ENCODE measurements at regions not wholly inside any gene's neighbourhood (a gene's known extent, or its start where the extent isn't known, plus 50 kb on each side); places are given as distances from the start of the nearest gene placed in this dataset.
A peak's percentile ranks its signal among the peaks of the same experiment; 100 is the strongest.
"Not testable (repeated sequence)": the region's sequence is repeated elsewhere in the genome, so short reads cannot be mapped to it uniquely, and the experiment has no call there.

DNA sequence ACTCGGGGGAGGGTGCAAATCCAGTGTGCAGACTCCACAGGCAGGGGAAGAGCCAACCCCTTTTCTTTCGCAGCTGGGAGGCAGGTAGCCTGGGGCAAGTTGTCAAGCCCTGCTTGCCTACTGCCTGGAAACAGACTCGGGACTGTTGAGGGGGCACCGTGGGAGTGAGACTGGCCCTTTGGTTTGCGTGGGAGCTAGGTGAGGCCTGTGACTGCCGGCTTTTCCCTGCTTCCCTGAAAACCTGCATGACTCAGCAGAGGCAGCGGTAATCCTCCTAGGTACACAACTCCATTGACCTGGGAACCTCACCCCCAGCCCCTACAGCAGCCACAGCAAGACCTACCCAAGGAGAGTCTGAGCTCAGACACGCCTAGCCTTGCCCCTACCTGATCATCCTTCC is 509.5 kb downstream of the DTWD2 start:
- Histone ChIP-seq H3K9ac (ENCODE audit: low read depth, low read length) (no peak overlapping the region), H3K4me1 (ENCODE audit: control insufficient read depth, insufficient read depth, low read length) (no peaks in the 10 kb centered on the region), H3K9me3 (ENCODE audit: control insufficient read depth, insufficient read depth, low read length) (0 out of 2 replicates have a peak, but pooled peaks cover 2% of the 10 kb centered on the region), H3K27me3 (ENCODE audit: control insufficient read depth, insufficient read depth, low read length) (no peaks in the 10 kb centered on the region), H3K36me3 (ENCODE audit: control insufficient read depth, insufficient read depth, low read length) (no peaks in the 10 kb centered on the region), H3K27ac (ENCODE audit: low read depth, low read length) (no peak overlapping the region), H3K4me3 (ENCODE audit: low read depth, low read length) (no peak overlapping the region)

DNA sequence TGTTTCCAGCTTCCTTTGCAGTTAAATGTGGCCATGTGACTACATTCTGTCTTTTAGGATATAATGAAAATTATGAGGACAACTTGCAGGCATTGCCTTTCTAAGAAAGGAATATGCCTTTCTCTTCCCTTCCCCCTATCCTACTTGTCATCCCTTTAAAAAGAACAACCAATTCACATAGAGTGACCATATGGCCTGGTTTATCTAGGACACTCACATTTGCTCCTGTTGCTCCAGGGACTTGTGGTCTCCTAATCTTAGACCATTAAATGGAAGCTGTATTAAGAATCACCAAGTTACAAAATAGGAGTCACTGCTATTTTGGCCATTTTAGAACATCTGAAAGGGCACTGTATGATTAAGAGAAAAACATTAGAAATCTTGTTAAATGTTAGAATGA is 520.3 kb downstream of the DTWD2 start:
- no peaks in the 10 kb centered on the region for H3K9me3 ChIP-seq (ENCODE audit: control insufficient read depth, insufficient read depth, low read length)
- H3K4me1 ChIP-seq (ENCODE audit: control insufficient read depth, insufficient read depth, low read length), result no peaks in the 10 kb centered on the region
- H3K27ac ChIP-seq (ENCODE audit: low read depth, low read length), result no peak overlapping the region
- no peak overlapping the region for H3K9ac ChIP-seq (ENCODE audit: low read depth, low read length)
- H3K27me3 ChIP-seq (ENCODE audit: control insufficient read depth, insufficient read depth, low read length), result no peaks in the 10 kb centered on the region
- H3K36me3 ChIP-seq (ENCODE audit: control insufficient read depth, insufficient read depth, low read length), result no peaks in the 10 kb centered on the region
- H3K4me3 ChIP-seq (ENCODE audit: low read depth, low read length), result no peak overlapping the region

DNA sequence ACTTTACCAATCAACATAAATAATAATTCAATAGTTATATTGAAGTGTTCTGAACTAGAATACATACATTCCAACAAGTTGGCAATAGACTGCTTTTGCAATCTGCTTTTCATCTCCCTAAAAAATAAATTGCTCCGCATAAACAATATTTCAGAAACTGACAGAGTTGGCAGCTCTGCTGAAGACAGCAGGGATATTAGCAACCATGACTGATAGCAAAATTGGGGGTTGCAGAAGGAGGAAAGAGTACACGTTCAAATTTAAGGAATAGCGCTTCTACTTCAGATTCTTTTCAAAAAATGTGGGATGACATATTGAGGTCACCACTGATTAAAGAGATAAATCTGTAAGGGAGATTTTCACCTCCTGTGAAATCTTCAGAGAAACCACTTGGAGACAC is 521.2 kb downstream of the DTWD2 start:
- Histone ChIP-seq H3K9ac (ENCODE audit: low read depth, low read length) (no peak overlapping the region), H3K4me3 (ENCODE audit: low read depth, low read length) (no peak overlapping the region), H3K36me3 (ENCODE audit: control insufficient read depth, insufficient read depth, low read length) (no peaks in the 10 kb centered on the region), H3K27ac (ENCODE audit: low read depth, low read length) (no peak overlapping the region), H3K4me1 (ENCODE audit: control insufficient read depth, insufficient read depth, low read length) (no peaks in the 10 kb centered on the region), H3K9me3 (ENCODE audit: control insufficient read depth, insufficient read depth, low read length) (no peaks in the 10 kb centered on the region), H3K27me3 (ENCODE audit: control insufficient read depth, insufficient read depth, low read length) (no peaks in the 10 kb centered on the region)

DNA sequence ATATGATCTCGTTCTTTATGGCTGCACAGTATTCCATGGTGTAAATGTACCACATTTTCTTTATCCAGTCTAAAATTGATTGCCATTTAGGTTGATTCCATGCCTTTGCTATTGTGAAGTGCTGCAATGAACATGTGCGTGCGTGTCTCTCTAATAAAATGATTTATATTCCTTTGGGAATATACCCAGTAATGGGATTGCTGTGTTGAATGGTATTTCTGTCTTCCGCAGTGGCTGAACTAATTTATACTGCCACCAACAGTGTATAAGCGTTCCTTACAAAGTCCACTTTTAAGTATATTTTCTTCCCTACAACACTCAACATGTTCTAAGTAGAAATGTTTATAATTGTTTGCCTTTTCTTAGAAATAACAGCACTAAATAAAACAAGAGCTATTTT is 521.9 kb downstream of the DTWD2 start:
- Histone ChIP-seq H3K9me3 (ENCODE audit: control insufficient read depth, insufficient read depth, low read length) (no peaks in the 10 kb centered on the region), H3K4me1 (ENCODE audit: control insufficient read depth, insufficient read depth, low read length) (no peaks in the 10 kb centered on the region), H3K27ac (ENCODE audit: low read depth, low read length) (no peak overlapping the region), H3K9ac (ENCODE audit: low read depth, low read length) (no peak overlapping the region), H3K4me3 (ENCODE audit: low read depth, low read length) (no peak overlapping the region), H3K27me3 (ENCODE audit: control insufficient read depth, insufficient read depth, low read length) (no peaks in the 10 kb centered on the region), H3K36me3 (ENCODE audit: control insufficient read depth, insufficient read depth, low read length) (no peaks in the 10 kb centered on the region)

DNA sequence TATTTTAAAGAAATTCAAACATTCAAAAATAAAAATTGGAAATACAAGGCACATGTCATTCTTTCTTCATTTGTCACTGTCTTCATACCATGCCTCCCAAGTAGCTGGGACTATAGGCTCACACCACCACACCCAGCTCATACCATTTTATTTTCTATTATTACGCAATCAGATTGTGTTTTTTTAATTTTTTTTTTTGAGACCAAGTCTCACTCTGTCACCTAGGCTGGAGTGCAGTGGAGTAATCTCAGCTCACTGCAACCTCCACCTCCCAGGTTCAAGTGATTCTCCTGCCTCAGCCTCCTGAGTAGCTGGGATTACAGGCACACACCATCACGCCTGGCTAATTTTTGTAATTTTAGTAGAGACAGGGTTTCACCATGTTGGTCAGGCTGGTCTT is 526.1 kb downstream of the DTWD2 start:
- H3K4me3 ChIP-seq (ENCODE audit: low read depth, low read length); H3K9me3 ChIP-seq (ENCODE audit: control insufficient read depth, insufficient read depth, low read length); H3K27me3 ChIP-seq (ENCODE audit: control insufficient read depth, insufficient read depth, low read length); H3K36me3 ChIP-seq (ENCODE audit: control insufficient read depth, insufficient read depth, low read length); H3K4me1 ChIP-seq (ENCODE audit: control insufficient read depth, insufficient read depth, low read length); H3K27ac ChIP-seq (ENCODE audit: low read depth, low read length); H3K9ac ChIP-seq (ENCODE audit: low read depth, low read length): not testable (repeated sequence)

DNA sequence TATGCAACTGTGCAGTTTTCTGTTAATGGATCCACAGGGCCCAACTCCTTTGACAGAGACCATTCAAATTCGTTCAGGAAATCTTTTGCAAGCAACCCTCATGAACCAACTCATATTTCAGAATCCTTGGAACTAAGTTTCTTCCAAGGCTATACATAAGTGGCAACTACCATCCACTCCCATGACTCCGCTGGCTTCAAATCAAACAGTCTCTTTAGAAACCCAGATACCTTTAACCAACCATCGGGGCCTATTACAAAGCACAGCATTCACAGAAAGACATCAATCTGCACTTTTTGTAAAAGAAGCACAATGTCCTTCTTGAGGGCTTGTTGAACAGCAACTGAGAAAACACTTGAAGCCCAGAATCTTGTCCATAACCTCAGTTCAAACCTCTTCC is 526.9 kb downstream of the DTWD2 start:
- no peaks in the 10 kb centered on the region for H3K9me3 ChIP-seq (ENCODE audit: control insufficient read depth, insufficient read depth, low read length)
- no peaks in the 10 kb centered on the region for H3K27me3 ChIP-seq (ENCODE audit: control insufficient read depth, insufficient read depth, low read length)
- no peaks in the 10 kb centered on the region for H3K4me1 ChIP-seq (ENCODE audit: control insufficient read depth, insufficient read depth, low read length)
- no peak overlapping the region for H3K4me3 ChIP-seq (ENCODE audit: low read depth, low read length)
- H3K36me3 ChIP-seq (ENCODE audit: control insufficient read depth, insufficient read depth, low read length), result no peaks in the 10 kb centered on the region
- no peak overlapping the region for H3K9ac ChIP-seq (ENCODE audit: low read depth, low read length)
- no peak overlapping the region for H3K27ac ChIP-seq (ENCODE audit: low read depth, low read length)

DNA sequence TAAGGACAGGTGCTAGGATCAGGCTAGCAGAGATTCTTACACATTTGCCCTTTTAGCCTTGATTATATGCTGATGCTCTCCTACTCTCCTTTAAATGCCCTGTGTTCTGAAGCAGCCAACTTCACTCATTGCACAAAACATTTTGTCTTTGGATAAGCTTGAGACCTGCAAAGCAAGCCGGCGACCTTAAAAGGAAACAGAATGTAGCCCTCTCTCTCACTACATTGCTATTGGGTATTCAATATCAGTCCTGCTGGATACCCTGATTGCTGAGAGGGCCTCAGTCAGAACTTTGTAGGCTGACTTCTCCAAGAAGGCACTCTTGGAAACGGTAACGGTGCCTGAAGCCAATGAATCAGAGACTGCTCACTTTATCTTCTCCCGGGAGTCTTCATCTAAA is 528.9 kb downstream of the DTWD2 start:
- H3K36me3 ChIP-seq (ENCODE audit: control insufficient read depth, insufficient read depth, low read length), result no peaks in the 10 kb centered on the region
- H3K9me3 ChIP-seq (ENCODE audit: control insufficient read depth, insufficient read depth, low read length), result no peaks in the 10 kb centered on the region
- H3K27me3 ChIP-seq (ENCODE audit: control insufficient read depth, insufficient read depth, low read length), result no peaks in the 10 kb centered on the region
- no peak overlapping the region for H3K27ac ChIP-seq (ENCODE audit: low read depth, low read length)
- no peak overlapping the region for H3K9ac ChIP-seq (ENCODE audit: low read depth, low read length)
- no peaks in the 10 kb centered on the region for H3K4me1 ChIP-seq (ENCODE audit: control insufficient read depth, insufficient read depth, low read length)
- H3K4me3 ChIP-seq (ENCODE audit: low read depth, low read length), result no peak overlapping the region

DNA sequence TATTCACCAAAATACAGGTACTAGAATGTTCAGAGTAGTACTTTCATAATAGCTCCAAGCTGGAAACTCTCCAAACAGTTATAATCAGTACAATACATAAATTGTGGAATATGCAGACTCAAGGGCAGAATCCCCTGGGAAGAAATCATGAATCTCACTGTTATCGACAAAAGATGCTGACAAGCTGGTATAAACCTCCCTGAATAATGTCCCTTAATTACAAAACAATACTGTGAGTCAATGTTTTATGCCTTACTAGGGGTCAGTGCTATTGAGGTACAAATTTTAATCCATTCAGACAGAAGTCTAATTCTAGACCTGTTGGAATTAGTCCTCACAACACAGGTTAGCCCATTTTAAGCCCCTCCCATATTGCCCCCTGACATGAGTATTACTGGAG is 532.3 kb downstream of the DTWD2 start:
- H3K4me3 ChIP-seq (ENCODE audit: low read depth, low read length), result no peak overlapping the region

DNA sequence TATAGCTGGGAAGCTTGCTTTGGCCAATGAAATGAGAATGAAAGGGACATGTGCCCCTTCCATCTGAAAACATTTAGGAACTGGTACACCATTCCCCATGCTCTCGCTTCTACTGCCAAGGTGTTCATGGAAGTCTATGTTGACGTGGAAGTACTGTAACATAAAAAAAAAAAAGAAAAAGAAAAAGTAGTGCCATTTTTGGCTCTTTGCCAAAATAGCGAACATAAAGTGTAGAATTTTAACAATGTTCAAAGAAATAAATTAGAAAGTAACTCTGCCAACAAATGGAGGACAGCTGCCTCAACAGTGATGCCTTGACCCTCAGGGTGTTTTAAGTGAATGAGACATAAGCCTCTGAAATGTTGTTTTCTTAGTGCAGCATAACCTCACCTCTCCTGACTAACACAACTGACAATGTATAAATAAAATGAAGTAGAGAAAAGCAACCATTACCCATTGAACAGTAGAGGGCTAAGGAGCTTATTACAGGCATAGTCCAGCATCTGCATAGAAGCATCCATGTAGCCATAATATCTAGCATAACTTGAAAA is 536.6 kb downstream of the DTWD2 start:
- Histone ChIP-seq H3K36me3 (ENCODE audit: control insufficient read depth, insufficient read depth, low read length) (no peaks in the 10 kb centered on the region), H3K9me3 (ENCODE audit: control insufficient read depth, insufficient read depth, low read length) (peaks cover 5% of the 10 kb centered on the region; the same call in 1 of the 2 replicates), H3K4me3 (ENCODE audit: low read depth, low read length) (no peak overlapping the region), H3K4me1 (ENCODE audit: control insufficient read depth, insufficient read depth, low read length) (peaks cover 22% of the 10 kb centered on the region), H3K27ac (ENCODE audit: low read depth, low read length) (peak overlapping the region; percentile 50), H3K27me3 (ENCODE audit: control insufficient read depth, insufficient read depth, low read length) (no peaks in the 10 kb centered on the region), H3K9ac (ENCODE audit: low read depth, low read length) (no peak overlapping the region)

More for the DNA sequence above, 532.3 kb downstream of the DTWD2 start:
- no peak overlapping the region for H3K9ac ChIP-seq (ENCODE audit: low read depth, low read length)
- peaks cover 5% of the 10 kb centered on the region; the same call in 1 of the 2 replicates for H3K9me3 ChIP-seq (ENCODE audit: control insufficient read depth, insufficient read depth, low read length)
- no peak overlapping the region for H3K27ac ChIP-seq (ENCODE audit: low read depth, low read length)
- peaks cover 2% of the 10 kb centered on the region for H3K4me1 ChIP-seq (ENCODE audit: control insufficient read depth, insufficient read depth, low read length)
- no peaks in the 10 kb centered on the region for H3K36me3 ChIP-seq (ENCODE audit: control insufficient read depth, insufficient read depth, low read length)
- H3K27me3 ChIP-seq (ENCODE audit: control insufficient read depth, insufficient read depth, low read length), result no peaks in the 10 kb centered on the region

DNA sequence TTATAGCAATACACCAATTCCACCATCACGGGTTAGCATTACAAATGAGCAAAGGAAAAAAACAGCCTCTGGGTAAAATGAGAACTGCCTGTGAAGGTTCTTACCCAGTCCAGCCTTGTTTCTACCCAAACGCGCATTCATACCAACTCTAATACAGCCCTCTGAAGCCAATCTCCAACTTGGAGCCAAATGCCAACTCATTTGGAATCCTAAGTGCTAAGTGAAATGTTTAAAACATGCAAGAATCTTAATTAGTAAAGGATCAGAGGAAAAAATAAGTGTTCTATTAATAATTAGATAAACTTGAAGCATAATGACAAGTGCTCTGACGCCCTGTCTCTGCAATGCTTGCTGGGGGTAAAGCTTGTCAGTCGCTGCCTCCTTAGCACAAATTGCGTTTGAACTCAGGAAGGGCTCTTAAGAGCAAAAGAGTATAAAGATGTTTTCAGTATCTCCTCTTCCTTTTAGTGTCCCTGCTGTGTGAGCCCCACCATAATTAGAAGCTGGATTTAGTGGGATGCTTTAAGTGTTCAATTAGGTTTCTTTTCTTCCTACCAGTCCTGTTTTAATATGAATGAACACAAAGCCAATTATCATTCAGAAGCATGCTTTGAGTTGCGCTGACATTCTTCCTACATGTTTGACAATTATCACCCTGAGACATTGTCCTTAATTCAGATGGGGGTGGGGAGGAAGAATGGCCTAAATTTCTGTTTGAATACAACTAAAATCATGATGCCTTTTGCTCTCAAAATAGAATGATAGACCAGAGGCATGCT is 537.6 kb downstream of the DTWD2 start:
- Histone ChIP-seq H3K4me3 (ENCODE audit: low read depth, low read length) (0 out of 2 replicates have a peak overlapping the region, but pooled peaks have one; percentile 16), H3K27ac (ENCODE audit: low read depth, low read length) (peak overlapping the region; percentile 75), H3K9ac (ENCODE audit: low read depth, low read length) (no peak overlapping the region), H3K27me3 (ENCODE audit: control insufficient read depth, insufficient read depth, low read length) (no peaks in the 10 kb centered on the region), H3K36me3 (ENCODE audit: control insufficient read depth, insufficient read depth, low read length) (no peaks in the 10 kb centered on the region), H3K4me1 (ENCODE audit: control insufficient read depth, insufficient read depth, low read length) (peaks cover 28% of the 10 kb centered on the region), H3K9me3 (ENCODE audit: control insufficient read depth, insufficient read depth, low read length) (peaks cover 5% of the 10 kb centered on the region; the same call in 1 of the 2 replicates)

DNA sequence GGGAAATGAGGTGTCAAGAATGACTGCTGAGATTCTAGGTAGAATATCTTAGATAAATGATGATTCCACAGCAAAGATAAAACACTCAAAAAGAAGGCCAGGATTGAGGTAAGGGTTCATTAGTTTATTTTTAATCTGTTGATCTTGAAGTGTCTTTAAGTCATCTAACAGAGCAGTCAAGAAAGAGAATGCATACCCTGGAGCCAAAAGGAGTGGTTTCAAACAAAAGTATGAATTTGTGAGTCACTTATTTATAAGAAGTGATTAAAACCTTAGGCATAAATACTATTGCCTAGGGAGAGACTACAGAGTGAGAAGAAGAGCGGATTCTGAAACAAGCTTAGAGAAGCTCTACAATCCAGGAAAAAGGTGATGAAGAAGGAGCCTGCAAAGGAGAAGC is 541.0 kb downstream of the DTWD2 start:
- Histone ChIP-seq H3K36me3 (ENCODE audit: control insufficient read depth, insufficient read depth, low read length) (no peaks in the 10 kb centered on the region), H3K9ac (ENCODE audit: low read depth, low read length) (no peak overlapping the region), H3K9me3 (ENCODE audit: control insufficient read depth, insufficient read depth, low read length) (peaks cover 5% of the 10 kb centered on the region; the same call in 1 of the 2 replicates), H3K4me3 (ENCODE audit: low read depth, low read length) (no peak overlapping the region), H3K27me3 (ENCODE audit: control insufficient read depth, insufficient read depth, low read length) (no peaks in the 10 kb centered on the region), H3K27ac (ENCODE audit: low read depth, low read length) (no peak overlapping the region), H3K4me1 (ENCODE audit: control insufficient read depth, insufficient read depth, low read length) (peaks cover 40% of the 10 kb centered on the region)
